ENCODE measurements at regions not wholly inside any gene's neighbourhood (a gene's known extent, or its start where the extent isn't known, plus 50 kb on each side); places are given as distances from the start of the nearest gene placed in this dataset.
"Not testable (repeated sequence)": the region's sequence is repeated elsewhere in the genome, so short reads cannot be mapped to it uniquely, and the experiment has no call there.

GRCh38 chr6:154923199-154923869 lies 71.8 kb upstream of the TIAM2 start:
- DNase-seq = no peak

GRCh38 chr6:154925130-154925529 lies 70.0 kb upstream of the TIAM2 start:
- no peak for DNase-seq

GRCh38 chr6:154926366-154926765 lies 68.7 kb upstream of the TIAM2 start:
- DNase-seq = no peak

- DNase-seq = peak; percentile 3 to 46 (median 24)
Observed at GRCh38 chr6:154928325-154928922, 66.7 kb upstream of the TIAM2 start.

GRCh38 chr6:154930451-154930851 lies 64.7 kb upstream of the TIAM2 start:
- no peak for DNase-seq

GRCh38 chr6:154931711-154932424 lies 63.2 kb upstream of the TIAM2 start:
- DNase-seq = no peak

- DNase-seq = no peak
Observed at GRCh38 chr6:154932515-154933027, 62.5 kb upstream of the TIAM2 start.

- no peak for DNase-seq
Observed at GRCh38 chr6:154933181-154933827, 61.8 kb upstream of the TIAM2 start.

- DNase-seq = no peak
Observed at GRCh38 chr6:154937306-154938220, 57.6 kb upstream of the TIAM2 start.

- DNase-seq = no peak
Observed at GRCh38 chr6:154938221-154938580, 56.9 kb upstream of the TIAM2 start.

- DNase-seq = not testable (repeated sequence)
Observed at GRCh38 chr6:154938727-154939285, 56.3 kb upstream of the TIAM2 start.

- DNase-seq = no peak
Observed at GRCh38 chr6:154942770-154943169, 52.3 kb upstream of the TIAM2 start.

- no peak for DNase-seq
Observed at GRCh38 chr6:154945271-154945890, 49.7 kb upstream of the TIAM2 start.

Measured in activated CD4-positive, CD25-positive, alpha-beta regulatory T cell (primary cell).